ENCODE measurements at regions not wholly inside any gene's neighbourhood (a gene's known extent, or its start where the extent isn't known, plus 50 kb on each side); places are given as distances from the start of the nearest gene placed in this dataset.

DNA sequence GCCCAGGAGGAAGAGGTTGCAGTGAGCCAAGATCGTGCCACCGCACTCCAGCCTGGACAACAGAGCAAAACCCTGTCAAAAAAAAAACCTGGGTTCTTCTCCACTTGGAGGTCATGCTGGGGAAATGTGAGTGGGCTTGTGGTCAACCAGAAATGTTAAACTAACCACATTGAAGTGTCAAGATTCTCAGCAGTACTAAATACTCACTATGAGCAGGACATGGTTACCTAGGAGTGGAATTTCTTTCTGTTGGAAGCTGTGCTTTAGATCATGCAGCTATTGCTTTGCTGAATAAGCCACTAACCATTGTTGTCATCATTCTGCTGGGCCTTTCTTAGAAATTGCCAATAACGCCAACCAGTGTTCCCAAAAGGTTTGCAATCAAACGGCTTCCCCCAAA, 253.3 kb upstream of the TSHZ3 start:
- TF ChIP-seq, protein P1, sequence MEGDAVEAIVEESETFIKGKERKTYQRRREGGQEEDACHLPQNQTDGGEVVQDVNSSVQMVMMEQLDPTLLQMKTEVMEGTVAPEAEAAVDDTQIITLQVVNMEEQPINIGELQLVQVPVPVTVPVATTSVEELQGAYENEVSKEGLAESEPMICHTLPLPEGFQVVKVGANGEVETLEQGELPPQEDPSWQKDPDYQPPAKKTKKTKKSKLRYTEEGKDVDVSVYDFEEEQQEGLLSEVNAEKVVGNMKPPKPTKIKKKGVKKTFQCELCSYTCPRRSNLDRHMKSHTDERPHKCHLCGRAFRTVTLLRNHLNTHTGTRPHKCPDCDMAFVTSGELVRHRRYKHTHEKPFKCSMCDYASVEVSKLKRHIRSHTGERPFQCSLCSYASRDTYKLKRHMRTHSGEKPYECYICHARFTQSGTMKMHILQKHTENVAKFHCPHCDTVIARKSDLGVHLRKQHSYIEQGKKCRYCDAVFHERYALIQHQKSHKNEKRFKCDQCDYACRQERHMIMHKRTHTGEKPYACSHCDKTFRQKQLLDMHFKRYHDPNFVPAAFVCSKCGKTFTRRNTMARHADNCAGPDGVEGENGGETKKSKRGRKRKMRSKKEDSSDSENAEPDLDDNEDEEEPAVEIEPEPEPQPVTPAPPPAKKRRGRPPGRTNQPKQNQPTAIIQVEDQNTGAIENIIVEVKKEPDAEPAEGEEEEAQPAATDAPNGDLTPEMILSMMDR (conservative IDR thresholded peaks at IDR 0.05) = no peak
- TF ChIP-seq ZFX (IDR thresholded peaks at IDR 0.05) = no peak

All from C4-2B (cell line).